ENCODE measurements at regions not wholly inside any gene's neighbourhood (a gene's known extent, or its start where the extent isn't known, plus 50 kb on each side); places are given as distances from the start of the nearest gene placed in this dataset.

DNA sequence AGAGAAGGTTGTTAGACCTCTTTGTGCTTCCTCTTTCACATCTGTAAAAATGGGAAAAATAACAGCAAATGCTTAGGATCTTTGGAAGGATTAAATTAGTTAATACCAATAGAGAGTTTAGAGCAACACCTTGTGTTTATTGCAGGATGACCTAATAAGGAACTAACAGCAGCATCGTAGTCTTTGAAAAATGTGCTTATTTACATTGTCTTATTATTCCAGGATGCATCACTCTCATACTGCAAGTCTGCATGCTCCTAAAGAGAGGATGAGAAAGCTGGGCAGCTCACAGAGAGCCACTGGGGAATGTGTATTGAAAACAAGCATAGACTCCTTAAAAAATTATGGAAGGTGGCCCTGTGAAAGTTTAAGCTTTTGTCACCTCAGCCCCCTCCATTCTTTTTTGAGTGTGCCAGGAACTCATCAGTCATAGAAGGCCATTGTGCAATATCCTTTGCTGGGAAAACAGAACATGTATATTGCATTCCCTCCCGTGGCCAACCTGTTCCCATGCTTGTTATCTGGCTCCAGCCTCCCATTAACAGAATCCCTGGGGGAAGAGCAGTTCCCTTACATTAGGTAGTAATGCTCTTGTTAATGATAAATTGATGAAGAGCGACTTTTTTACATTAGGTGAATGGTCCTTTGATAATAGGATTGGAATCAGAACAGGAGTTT lies 180.7 kb downstream of the ZNF326 start:
- Mint-ChIP-seq H3K9me3 (peaks cover 4% of the 10 kb centered on the region), H3K4me3 (no peak overlapping the region), H3K27me3 (ENCODE audit: insufficient read depth) (no peaks in the 10 kb centered on the region), H3K27ac (no peak overlapping the region), H3K4me1 (peaks cover 14% of the 10 kb centered on the region), H3K36me3 (ENCODE audit: low read depth) (no peaks in the 10 kb centered on the region)
- Histone ChIP-seq H3K27me3 (ENCODE audit: control insufficient read depth, insufficient read depth, low read length, poor library complexity, severe bottlenecking) (no peaks in the 10 kb centered on the region), H3K4me3 (ENCODE audit: low read length) (no peak overlapping the region), H3K9ac (ENCODE audit: extremely low read depth, low read length, poor library complexity, severe bottlenecking) (no peak overlapping the region), H3K4me1 (ENCODE audit: control insufficient read depth, insufficient read depth, low read length) (peaks cover 6% of the 10 kb centered on the region), H3K27ac (ENCODE audit: low read depth, low read length) (no peak overlapping the region), H3K9me3 (ENCODE audit: control insufficient read depth, low read length) (no peaks in the 10 kb centered on the region), H3K36me3 (ENCODE audit: control insufficient read depth, insufficient read depth, low read length) (no peaks in the 10 kb centered on the region)
- 80 to 90% methylated on average over 2 to 3 of the region's 3 CpGs for WGBS, 2 experiments (ENCODE audit: insufficient coverage in 1 of 2, insufficient read length in 1 of 2)
- TF ChIP-seq, protein P1, sequence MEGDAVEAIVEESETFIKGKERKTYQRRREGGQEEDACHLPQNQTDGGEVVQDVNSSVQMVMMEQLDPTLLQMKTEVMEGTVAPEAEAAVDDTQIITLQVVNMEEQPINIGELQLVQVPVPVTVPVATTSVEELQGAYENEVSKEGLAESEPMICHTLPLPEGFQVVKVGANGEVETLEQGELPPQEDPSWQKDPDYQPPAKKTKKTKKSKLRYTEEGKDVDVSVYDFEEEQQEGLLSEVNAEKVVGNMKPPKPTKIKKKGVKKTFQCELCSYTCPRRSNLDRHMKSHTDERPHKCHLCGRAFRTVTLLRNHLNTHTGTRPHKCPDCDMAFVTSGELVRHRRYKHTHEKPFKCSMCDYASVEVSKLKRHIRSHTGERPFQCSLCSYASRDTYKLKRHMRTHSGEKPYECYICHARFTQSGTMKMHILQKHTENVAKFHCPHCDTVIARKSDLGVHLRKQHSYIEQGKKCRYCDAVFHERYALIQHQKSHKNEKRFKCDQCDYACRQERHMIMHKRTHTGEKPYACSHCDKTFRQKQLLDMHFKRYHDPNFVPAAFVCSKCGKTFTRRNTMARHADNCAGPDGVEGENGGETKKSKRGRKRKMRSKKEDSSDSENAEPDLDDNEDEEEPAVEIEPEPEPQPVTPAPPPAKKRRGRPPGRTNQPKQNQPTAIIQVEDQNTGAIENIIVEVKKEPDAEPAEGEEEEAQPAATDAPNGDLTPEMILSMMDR (conservative IDR thresholded peaks at IDR 0.05), result no peak
- DNase-seq, result no peak

DNA sequence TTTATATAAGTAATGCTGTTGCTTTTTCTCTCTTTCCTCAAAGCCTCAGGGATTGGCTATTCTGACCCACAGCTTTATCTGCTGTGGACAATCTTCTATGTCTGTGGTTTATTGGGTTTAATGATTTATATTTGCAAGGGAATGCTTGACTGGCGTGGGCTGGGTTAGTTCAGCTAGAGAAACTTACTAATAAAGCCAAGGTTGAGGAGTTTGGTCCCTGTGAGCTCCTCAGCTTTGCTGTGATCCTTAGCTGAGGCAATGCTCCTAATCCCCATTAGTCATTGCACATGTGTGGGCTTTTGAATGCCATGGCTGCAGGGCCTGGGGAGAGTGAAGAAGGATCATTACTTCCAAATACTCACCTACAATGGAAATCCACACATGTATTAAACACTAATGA lies 179.3 kb downstream of the ZNF326 start:
- H3K27me3 Mint-ChIP-seq (ENCODE audit: insufficient read depth), result no peaks in the 10 kb centered on the region
- WGBS, 2 experiments (ENCODE audit: insufficient coverage in 1 of 2, insufficient read length in 1 of 2), result 93% methylated on average over 1 of the region's 1 CpG; no CpG with 5 or more reads in 1 of the 2 experiments

DNA sequence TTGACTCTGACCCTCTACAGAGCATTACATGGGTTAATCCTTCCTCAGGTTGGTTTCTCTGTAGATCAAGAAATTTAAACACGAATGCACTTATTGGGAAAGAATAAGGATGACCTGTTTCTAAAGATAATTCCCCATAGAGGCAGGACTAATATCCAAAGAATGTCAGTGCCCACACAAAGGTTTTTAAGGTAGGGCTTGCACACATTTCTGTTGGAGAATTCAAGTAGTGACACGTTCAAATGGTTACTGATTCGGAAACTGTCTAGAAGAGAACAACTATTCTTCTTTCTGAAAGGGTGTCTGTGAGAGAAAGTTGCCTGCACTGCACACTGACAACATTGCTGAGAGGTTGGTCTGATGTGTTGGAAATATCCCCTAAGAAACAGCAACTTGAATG lies 167.3 kb downstream of the ZNF326 start:
- Histone ChIP-seq H3K4me1 (ENCODE audit: control insufficient read depth, insufficient read depth, low read length) (no peaks in the 10 kb centered on the region), H3K36me3 (ENCODE audit: control insufficient read depth, insufficient read depth, low read length) (no peaks in the 10 kb centered on the region), H3K27me3 (ENCODE audit: control insufficient read depth, insufficient read depth, low read length, poor library complexity, severe bottlenecking) (no peaks in the 10 kb centered on the region), H3K27ac (ENCODE audit: low read depth, low read length) (no peak overlapping the region), H3K9ac (ENCODE audit: extremely low read depth, low read length, poor library complexity, severe bottlenecking) (no peak overlapping the region), H3K4me3 (ENCODE audit: low read length) (no peak overlapping the region), H3K9me3 (ENCODE audit: control insufficient read depth, low read length) (peaks cover 12% of the 10 kb centered on the region)
- Mint-ChIP-seq H3K9me3 (peaks cover 20% of the 10 kb centered on the region), H3K36me3 (ENCODE audit: low read depth) (peaks cover 4% of the 10 kb centered on the region), H3K4me1 (peaks cover 1% of the 10 kb centered on the region), H3K4me3 (no peak overlapping the region), H3K27ac (no peak overlapping the region), H3K27me3 (ENCODE audit: insufficient read depth) (no peaks in the 10 kb centered on the region)
- TF ChIP-seq, protein P1 (conservative IDR thresholded peaks at IDR 0.05), result no peak
- WGBS, 2 experiments (ENCODE audit: insufficient coverage in 1 of 2, insufficient read length in 1 of 2), result 90 to 92% methylated on average over 3 of the region's 3 CpGs
- no peak for DNase-seq

More for the DNA sequence above, 179.3 kb downstream of the ZNF326 start:
- TF ChIP-seq, protein P1 (conservative IDR thresholded peaks at IDR 0.05), result no peak
- Histone ChIP-seq H3K9ac (ENCODE audit: extremely low read depth, low read length, poor library complexity, severe bottlenecking) (no peak overlapping the region), H3K4me1 (ENCODE audit: control insufficient read depth, insufficient read depth, low read length) (peaks cover 6% of the 10 kb centered on the region), H3K27me3 (ENCODE audit: control insufficient read depth, insufficient read depth, low read length, poor library complexity, severe bottlenecking) (no peaks in the 10 kb centered on the region), H3K9me3 (ENCODE audit: control insufficient read depth, low read length) (no peaks in the 10 kb centered on the region), H3K36me3 (ENCODE audit: control insufficient read depth, insufficient read depth, low read length) (no peaks in the 10 kb centered on the region), H3K4me3 (ENCODE audit: low read length) (no peak overlapping the region), H3K27ac (ENCODE audit: low read depth, low read length) (no peak overlapping the region)
- H3K9me3 Mint-ChIP-seq, result peaks cover 9% of the 10 kb centered on the region
- H3K27ac Mint-ChIP-seq, result no peak overlapping the region
- no peak overlapping the region for H3K4me3 Mint-ChIP-seq
- H3K4me1 Mint-ChIP-seq, result peaks cover 14% of the 10 kb centered on the region
- no peaks in the 10 kb centered on the region for H3K36me3 Mint-ChIP-seq (ENCODE audit: low read depth)
- no peak for DNase-seq

Measured in endodermal cell (in vitro differentiated cells).